GM12873 (cell line): ENCODE measurements at regions not wholly inside any gene's neighbourhood (a gene's known extent, or its start where the extent isn't known, plus 50 kb on each side); places are given as distances from the start of the nearest gene placed in this dataset.

Source experiments
- CTCF ChIP-seq: IDR thresholded peaks from 2 replicates; pipeline ENCODE4 v1.5.1; 2012; ENCODE audit warnings: low read depth, mild to moderate bottlenecking, moderate library complexity, low read length, control low read depth; ENCODE audit not compliant: insufficient read depth; ENCODE audit errors: missing control alignments

GRCh38 chr11:93049740-93050139 is 80.3 kb downstream of the MTNR1B start:
- TF ChIP-seq CTCF = no peak

- TF ChIP-seq CTCF = no peak
Measured at GRCh38 chr11:93051186-93051585, 81.7 kb downstream of the MTNR1B start.

- no peak for TF ChIP-seq CTCF
Measured at GRCh38 chr11:93053864-93054263, 84.4 kb downstream of the MTNR1B start.

GRCh38 chr11:93054279-93054678 is 84.8 kb downstream of the MTNR1B start:
- TF ChIP-seq CTCF = no peak

- TF ChIP-seq CTCF = no peak
Measured at GRCh38 chr11:93054881-93055280, 85.4 kb downstream of the MTNR1B start.

- no peak for TF ChIP-seq CTCF
Measured at GRCh38 chr11:93059117-93059957, 89.9 kb downstream of the MTNR1B start.

GRCh38 chr11:93063086-93063485 is 93.6 kb downstream of the MTNR1B start:
- no peak for TF ChIP-seq CTCF
